ENCODE measurements at regions not wholly inside any gene's neighbourhood (a gene's known extent, or its start where the extent isn't known, plus 50 kb on each side); places are given as distances from the start of the nearest gene placed in this dataset.
"Not testable (repeated sequence)": the region's sequence is repeated elsewhere in the genome, so short reads cannot be mapped to it uniquely, and the experiment has no call there.

DNA sequence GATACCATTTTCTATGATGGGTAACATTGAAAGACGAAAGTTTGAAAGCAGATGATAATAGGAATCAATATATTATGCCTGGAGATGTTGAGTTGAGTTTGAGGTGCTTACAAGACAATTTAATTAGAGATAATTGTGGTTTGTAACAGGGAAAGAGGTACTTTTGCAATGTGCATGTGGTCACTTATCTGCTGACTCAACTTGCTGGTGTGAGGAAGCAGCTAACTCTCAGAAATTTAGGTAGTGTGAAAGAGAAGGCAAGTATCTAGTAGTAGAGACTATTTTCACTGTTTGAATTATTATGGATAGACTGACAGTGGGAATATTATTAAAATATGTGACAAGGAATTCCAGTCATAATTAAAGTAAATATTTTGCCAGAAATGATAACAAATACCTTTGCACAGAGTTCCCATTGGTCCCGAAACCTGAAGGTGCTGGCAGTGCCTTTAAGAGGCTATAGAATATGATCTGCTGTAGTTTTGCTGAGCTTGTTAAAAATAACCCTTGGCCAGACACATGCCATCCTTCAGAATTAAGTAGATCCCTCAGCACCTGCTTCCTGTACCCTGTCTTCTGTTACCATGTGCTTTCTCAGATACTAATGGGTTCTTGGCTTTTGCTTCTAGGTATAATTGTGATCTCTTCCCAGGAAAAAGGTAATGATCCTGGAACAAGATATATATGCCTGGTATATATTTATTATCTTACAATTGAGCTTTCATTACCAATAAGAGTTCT is 315.9 kb downstream of the BCHE start:
- no peak for DNase-seq (ENCODE audit: low spot score)

DNA sequence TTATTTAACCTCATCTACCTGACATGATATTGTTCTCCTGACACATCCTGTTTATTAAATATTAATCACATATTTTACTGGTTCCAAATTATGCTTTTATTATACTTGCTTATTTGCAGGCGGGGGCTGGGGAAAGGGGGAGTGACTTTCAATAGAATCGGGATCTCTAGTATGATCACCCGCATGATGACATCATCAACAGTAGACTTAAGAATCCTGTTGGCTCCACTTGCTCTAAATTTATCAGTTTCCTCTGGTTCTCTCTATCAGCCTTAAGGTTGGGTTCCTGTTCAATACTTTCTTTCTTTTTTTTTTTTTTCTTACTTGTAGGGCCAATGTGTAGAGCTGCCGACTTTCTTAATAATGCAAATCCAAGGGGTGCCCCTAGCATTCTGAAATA is 317.5 kb downstream of the BCHE start:
- DNase-seq (ENCODE audit: low spot score) = no peak

DNA sequence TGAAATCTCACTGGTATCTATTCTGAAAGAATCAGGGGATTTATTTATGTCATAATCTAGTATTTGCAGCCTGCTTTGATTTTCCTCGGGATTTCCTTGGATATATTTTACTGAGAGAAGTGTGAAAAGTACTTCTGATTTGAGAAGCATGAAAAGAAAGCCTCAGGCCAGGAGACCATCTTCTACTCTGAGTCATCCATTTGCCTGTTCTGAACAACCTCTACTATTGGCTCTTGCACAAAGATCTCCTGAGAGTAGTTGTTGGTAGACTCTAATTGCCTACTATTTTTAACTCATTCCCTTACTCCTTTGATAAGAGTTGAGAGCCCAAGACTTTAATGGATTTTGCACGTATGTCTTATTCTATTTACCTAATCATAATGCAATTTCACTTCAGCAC is 318.9 kb downstream of the BCHE start:
- DNase-seq (ENCODE audit: low spot score) = no peak

DNA sequence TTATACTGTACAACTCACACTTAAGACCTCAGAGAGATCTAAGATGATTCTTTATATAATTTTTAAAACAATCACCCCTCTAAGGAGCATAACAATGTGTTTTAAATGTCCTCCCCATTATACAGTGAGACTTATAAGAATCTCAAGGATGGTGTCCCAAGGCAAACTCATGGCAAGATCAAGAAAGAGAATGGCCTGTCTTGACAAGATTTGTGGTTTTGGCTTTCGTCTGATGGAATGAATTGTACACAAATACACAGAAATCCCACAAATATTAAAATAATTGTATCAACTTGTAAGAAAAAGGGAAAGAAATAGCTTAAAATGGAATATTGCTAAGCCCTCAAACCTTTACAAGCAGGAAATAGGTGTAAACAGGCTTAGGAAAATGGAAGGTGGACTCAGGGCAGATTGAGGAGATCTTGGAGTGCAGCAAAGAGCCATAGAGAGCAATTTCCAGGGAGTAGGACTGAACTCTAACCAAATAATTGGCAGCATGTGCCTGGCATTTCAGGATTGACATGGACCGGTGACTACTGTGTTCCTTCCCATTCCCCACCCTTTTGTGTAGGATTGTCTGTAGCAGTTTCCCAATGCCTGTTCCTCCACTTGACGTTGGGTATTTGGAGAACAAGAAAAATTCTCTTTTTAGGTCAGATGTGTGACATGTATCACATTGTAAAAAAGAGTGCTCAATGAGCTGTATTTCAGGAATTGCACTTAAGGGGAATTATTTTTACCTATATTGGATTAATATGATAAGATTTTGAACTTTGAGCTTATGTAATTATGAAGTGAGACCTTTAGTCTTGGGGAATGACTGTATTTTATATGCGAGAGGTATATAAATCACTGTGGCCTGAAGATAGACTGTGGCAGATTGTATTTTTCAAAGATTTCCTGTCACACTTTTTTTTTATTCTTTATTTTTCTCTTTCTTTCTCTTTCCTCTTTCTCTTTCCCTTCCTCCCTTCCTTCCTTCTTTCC is 317.8 kb upstream of the SLITRK3 start:
- DNase-seq (ENCODE audit: low spot score) = no peak

DNA sequence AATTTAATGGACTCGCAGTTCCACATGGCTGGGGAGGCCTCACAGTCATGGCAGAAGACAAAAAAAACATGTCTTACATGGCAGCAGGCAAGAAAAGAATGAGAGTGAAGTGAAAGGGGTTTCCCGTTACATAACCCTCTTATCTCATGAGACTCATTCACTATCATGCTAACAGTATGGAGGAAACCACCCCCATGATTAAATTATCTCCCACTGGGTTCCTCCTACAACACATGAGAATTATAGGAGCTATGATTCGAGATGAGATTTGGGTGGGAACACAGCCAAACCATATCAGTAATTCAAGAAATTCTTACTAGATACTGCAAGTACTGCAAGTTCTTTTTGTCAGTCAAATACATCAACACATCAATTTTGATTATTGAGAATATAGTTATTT is 311.4 kb upstream of the SLITRK3 start:
- DNase-seq (ENCODE audit: low spot score) = no peak

DNA sequence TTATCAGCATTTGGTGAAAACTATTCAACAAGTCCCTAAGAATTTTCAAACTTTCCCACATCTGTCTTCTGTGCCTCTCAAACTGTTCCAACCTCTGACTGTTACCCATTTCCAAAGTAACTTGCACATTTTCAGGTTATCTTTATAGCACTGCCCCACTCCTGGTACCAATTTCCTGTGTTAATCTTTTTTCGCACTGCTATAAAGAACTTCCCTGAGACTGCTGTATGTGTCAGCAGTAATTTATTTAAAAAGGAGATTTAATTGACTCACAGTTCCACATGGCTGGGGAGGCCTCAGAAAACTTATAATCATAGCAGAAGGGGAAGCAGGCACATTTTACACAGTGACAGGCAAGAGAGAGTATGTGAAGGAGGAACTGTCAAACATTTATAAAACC is 310.9 kb upstream of the SLITRK3 start:
- no peak for DNase-seq (ENCODE audit: low spot score)

DNA sequence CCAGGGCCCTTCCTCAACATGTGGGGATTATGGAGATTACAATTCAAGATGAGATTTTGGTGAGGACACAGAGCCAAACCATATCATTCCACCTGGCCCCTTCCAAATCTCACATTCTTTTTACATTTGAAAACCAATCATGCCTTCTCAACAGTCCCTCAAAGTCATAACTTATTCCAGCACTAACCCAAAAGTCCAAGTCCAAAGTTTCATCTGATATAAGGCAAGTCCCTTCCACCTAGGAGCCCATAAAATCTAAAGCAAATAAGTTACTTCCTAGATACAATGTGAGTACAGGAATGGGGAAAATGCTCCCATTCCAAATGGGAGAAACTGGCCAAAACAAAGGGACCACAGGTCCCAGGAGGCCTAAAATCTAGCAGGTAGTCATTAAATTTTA is 309.5 kb upstream of the SLITRK3 start:
- DNase-seq (ENCODE audit: low spot score) = no peak

DNA sequence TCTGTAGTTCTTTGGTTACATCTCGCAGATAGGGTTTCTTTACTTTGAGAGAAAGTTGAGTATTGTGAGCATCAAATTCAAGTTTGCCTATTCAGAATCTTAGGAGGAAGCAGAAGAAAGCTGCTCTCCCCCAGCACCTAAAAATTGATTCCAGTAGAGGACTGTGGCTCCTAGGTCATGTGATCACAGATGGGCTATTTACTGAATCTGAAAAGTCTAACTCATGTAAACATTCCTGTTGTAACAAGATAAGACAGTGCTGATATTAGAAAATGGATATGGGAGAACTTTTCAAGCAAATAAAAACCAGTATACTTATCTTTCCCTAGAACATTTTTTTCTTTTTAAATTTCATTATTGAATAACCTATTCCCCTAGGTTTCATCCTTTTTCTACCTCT is 308.4 kb upstream of the SLITRK3 start:
- DNase-seq (ENCODE audit: low spot score) = no peak

DNA sequence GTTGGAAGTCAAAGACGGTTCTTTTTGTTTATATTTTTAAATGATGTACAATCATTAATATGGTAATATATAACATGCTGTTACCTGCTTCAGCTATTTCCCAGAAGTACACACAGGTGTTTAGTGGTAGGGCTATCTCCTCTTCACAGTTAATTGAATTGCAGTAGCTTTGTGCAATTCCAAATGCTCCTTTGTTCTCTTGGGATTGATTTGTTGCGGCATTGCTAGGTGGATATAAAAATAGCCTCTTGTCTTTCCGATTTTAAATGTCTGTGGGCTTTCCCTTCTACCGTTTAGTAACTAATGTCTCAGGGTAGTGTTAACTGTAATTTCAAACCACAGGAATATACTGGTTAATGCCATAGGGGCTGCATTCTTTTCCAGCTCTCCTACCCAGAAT is 307.6 kb upstream of the SLITRK3 start:
- no peak for DNase-seq (ENCODE audit: low spot score)

DNA sequence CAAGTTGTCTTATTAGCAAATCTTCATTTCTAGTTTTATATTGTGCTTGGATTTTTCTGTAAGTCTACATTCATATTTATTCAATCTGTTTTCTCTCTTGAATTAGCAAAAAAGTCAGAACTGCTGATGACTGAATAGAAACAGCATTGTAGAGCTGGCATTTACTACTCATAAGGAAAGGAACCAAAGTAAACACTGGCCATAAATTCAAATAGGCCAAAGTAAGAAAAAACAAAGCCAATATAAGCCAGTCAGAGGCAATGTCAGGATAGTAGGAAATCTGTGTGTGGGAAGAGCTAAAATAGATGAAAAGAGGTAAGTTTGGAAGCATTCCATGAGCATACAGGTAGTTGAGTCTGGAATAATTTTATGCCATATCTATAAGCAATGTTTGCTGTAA is 307.2 kb upstream of the SLITRK3 start:
- no peak for DNase-seq (ENCODE audit: low spot score)

DNA sequence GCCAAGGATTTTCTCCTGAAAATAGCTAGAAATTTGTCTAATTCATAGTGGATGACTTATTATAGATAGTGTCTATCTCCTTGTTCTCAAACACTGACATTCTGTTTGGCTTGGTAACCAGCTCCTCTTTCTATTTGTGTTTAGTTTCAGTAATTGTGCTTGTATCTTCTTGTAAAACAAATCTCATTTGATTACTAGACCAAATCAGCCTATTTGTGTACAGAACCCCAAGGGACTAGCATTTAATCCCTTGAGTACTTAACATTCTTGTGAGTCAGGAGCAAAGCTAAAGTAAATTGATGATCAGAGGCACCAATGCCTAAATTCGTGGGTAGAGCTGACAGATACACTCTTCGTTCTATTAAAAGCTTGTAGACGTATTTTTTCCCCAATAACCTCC is 306.5 kb upstream of the SLITRK3 start:
- DNase-seq (ENCODE audit: low spot score) = peak; percentile 28

DNA sequence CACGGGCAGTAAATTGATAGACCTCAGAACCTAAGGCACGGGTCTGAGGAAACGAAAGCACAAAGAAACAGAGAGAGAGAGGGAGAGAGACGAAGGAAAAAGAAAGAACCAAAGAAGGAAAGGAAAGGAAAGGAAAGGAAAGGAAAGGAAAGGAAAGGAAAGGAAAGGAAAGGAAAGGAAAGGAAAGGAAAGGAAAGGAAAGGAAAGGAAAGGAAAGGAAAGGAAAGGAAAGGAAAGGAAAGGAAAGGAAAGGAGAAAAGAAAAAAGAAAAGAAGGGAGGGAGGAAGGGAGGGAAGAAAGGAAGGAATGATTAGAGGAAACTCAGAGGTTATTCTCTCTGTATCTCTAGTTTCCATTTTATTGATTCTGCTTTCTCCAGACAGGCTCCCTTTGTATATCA is 302.6 kb upstream of the SLITRK3 start:
- DNase-seq (ENCODE audit: low spot score) = not testable (repeated sequence)

DNA sequence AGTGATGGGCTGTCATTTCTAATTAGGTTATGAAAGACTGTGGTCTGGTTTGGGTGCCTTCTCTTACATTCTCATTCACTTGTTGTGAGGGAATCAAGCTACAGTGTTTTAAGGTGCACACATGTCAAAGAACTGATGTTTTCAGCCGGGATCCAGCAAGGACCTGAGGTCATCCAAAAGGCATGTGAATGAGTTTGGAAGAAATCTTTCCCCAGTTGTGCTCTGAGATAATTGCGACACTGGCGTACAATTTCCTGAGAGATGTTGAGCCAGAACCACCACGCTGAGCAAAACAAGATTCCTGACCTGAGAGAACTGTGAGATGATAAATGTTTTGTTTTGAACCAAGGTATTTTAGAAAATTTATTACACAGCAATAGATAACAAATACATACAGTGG is 295.3 kb upstream of the SLITRK3 start:
- DNase-seq (ENCODE audit: low spot score) = no peak

DNA sequence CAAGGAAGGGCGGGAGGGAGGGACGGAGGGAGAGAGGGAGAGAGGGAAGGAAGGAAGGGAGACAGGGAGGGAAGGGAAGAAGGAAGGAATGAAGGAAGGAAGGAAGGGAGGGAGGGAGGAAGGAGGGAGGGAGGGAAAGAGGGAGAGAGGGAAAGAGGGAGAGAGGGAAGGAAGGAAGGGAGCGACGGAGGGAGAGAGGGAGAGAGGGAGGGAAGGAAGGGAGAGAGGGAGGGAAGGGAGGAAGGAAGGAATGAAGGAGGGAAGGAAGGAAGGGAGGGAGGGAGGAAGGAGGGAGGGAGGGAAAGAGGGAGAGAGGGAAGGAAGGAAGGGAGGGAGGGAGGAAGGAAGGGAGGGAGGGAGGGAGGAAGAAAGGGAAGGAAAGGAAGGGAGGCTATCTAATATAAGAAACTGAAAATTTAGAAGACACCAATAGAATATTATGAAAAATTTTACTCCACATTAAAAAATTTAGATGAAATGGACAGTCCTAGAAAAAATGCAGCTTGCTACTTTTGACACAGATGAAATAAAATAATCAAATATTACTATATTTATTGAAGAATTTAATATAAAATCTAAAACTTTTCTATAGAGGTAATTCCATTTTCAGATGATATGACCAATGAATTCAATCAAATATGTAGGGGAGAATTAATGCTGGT is 280.3 kb upstream of the SLITRK3 start:
- DNase-seq (ENCODE audit: low spot score) = no peak

DNA sequence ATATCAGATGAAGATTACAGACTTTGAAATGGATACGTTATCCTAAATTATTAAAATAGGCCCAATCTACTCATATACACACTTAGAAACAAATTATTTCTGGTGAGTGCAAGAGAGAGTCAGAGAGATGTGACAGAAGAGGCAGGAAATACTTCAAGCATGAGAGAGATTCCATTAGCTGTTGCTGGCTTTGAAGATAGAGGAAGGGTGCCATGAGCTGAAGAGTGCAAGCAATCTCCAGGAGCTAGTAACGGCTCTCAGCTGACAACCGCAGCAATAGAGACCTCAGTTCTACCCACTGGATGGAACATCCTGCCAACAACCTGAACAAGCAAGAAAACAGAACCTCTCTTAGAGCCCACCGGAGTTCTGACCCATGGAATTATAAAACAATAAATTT is 270.7 kb upstream of the SLITRK3 start:
- no peak for DNase-seq (ENCODE audit: low spot score)

DNA sequence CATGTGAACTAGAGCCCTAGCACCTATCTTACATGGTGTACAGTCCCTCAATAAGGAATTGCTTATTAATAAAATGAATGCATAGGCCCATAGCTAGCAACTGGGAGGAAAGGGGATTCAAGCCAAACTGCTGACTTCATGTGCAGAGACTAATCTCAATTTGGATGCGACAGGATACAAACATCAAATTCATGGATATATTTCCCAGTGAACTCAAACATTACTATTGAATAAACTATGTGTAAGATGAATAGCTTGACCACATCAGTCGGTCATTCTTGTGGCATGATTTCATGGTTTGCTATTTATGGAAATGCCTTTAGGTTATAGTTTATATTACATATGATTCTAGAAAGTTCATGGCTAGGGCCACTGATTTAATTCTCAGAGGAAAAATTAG is 268.6 kb upstream of the SLITRK3 start:
- no peak for DNase-seq (ENCODE audit: low spot score)

DNA sequence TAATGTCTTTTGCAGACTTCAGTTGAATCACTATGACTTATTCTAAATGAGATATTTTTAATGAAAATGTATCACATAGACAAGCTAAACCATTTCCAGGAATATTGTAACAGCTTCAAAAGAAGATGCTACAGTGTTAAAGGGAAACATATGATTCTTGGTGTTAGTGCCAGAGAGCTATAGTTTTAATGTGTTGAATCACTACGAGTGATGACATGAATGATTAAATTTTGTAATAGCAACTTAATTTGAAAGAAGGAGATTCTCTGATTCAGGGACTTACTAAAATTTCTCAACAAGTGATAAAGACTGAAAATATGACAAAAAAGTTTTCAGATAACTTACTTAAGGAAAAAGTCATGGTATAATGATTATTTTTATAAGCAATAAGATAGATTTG is 267.3 kb upstream of the SLITRK3 start:
- no peak for DNase-seq (ENCODE audit: low spot score)

DNA sequence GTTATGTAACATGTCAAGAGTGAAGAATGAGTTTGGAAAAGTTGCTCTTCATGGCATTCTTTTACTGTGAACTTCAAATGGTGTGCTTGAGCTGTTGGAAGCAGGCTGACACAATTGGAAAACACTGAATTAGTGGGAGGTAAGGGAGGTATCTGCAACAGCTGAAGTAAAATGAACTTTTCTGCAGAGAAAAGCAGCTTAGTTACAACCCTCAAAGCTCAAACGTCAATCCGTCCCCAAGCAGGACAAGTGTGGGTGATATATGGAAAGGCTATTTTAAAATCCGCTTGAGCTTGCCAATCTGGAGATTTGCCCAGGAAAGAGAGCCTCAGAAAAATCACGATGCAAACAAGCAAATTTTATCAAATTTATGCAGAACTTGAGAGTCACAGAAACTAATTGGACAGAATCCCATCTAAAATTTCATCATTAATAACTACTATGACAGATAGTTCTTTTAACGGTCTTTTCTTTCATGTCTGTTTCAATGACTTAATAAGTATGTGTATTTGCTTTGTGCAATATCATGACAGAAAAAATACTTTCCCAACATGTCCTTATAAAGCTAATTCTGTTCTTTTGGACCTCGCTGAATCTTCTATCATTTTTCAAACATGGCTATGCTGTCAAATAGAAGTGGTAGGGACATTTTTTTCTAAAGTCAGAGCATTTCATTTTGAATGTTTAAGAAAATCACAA is 266.6 kb upstream of the SLITRK3 start:
- DNase-seq (ENCODE audit: low spot score) = no peak

DNA sequence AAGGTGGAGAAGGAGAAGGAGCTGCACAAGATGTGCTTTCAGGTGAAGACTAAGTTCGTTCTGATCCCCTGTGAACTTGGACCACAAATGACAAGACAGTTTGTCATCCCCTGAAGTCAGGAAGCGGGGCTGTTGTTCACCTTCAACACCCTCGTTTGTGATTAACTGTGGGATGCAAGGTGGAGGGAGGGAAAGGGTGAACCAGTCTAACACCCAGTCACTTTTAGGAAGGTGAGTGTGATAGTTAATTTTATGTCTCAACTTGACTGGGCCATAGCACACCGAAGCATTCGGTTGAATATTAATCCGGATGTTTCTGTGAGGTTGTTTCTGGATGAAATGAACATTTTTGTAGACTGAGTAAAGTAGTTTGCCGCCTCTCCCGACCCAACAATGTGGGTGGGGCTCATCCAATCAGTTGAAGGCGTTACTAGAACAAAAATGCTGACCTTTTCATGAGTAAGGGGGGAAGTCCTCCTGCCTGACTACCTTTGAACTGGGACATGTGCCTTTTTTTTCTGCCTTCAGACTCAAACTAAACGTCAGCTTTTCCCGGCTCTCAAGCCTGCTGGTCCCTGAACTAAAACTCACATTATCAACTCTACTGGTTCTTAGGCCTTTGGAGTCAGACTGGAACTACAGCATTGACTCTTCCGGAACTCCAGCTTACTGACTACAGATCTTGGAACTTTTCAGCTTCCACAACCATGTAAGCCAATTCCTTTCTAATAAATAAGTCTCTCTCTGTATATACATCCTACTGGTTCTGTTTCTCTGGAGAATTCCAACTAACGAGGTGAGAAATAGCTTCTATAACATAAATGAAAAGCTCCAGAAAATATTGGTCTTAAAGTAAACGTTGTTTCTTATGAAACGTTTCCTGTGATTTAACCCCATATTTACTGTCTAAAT is 264.0 kb upstream of the SLITRK3 start:
- DNase-seq (ENCODE audit: low spot score) = no peak

DNA sequence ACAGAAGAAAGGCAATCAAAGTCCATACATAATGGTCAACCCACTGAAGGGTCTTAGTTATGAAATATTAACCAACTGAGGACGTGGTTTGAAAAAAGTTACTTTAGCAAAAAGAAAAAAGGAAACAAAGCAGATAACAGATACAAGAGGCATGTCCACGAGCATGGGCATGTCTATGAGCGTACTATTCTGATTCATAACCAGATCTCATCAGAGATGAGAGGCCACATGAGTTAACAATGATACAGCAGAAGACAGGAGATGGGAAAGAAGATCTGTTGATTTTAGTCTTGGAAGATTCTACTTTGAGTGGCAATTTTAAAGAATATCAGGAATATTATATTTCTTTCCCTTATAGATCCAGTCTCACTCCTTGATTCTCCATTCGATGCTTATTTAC is 262.9 kb upstream of the SLITRK3 start:
- no peak for DNase-seq (ENCODE audit: low spot score)

DNA sequence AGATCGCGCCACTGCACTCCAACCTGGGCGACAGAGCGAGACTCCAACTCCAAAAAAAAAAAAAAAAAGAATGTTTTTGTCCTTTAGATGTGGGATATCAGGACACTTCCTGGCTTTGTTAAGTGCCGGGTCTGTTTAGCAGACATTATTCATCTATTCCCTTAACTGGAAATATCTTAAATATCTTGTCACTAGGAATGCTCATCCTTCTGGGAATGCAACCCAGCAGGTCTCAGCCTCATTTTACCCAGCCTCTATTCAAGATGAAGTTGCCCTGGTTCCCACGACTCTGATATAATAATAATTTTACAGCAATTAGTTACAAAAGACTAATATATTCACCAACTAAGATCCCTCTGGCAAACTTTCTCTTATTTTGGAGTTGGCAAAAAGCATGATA is 260.9 kb upstream of the SLITRK3 start:
- no peak for DNase-seq (ENCODE audit: low spot score)
